ENCODE measurements at regions not wholly inside any gene's neighbourhood (a gene's known extent, or its start where the extent isn't known, plus 50 kb on each side); places are given as distances from the start of the nearest gene placed in this dataset.

DNA sequence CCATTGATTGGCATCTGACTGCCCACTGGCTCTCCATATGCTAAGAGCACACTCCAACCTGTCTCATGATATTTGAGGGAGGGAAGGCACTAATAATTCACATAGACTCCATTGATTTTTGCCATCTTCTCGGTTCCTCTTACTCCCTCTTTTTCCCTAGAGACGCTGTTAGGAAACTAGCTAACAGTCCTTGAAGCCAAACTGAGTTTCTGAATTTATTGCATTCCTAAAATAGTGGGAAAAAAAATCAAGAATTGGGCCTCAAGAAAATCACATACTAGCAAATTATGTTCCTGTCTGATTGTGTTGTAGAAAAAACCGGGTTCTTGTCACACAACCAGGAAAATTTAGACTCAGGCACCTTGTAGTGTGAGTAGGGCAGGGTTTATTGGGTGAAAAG lies 86.4 kb upstream of the SLC7A1 start:
- Histone ChIP-seq H2AFZ (ENCODE audit: low read depth, low read length) (no peak overlapping the region), H3K9me3 (replicated peaks; ENCODE audit: control insufficient read depth, insufficient read depth, low read length) (no peaks in the 10 kb centered on the region), H3K9me1 (replicated peaks; ENCODE audit: control insufficient read depth, extremely low read depth, insufficient read depth, low read length) (no peaks in the 10 kb centered on the region), H3K79me2 (ENCODE audit: control insufficient read depth, insufficient read depth, low read length) (no peaks in the 10 kb centered on the region), H3K27me3 (ENCODE audit: control insufficient read depth in 2 of 2, insufficient read depth in 2 of 2, low read length in 2 of 2) (peaks cover 8 to 11% of the 10 kb centered on the region in 2 experiments), H3K4me1 (ENCODE audit: control insufficient read depth, extremely low read depth, insufficient read depth, low read length) (no peaks in the 10 kb centered on the region), H3K4me2 (ENCODE audit: insufficient read depth, low read length) (no peak overlapping the region), H3K4me3 (replicated peaks in 1 of 3; ENCODE audit: insufficient read depth in 1 of 3, low read depth in 1 of 3, low read length in 3 of 3) (no peak overlapping the region), H4K20me1 (replicated peaks; ENCODE audit: control insufficient read depth, extremely low read depth, insufficient read depth, low read length) (no peaks in the 10 kb centered on the region), H3K27ac (ENCODE audit: insufficient read depth, low read depth, low read length) (no peak overlapping the region), H3K9ac (replicated peaks; ENCODE audit: extremely low read depth, insufficient read depth, low read length) (no peak overlapping the region), H3K36me3 (ENCODE audit: control insufficient read depth in 2 of 2, extremely low read depth in 1 of 2, insufficient read depth in 2 of 2, low read length in 2 of 2) (no peaks in the 10 kb centered on the region)
- POLR2A ChIA-PET, result no interaction called here
- DNase-seq (ENCODE audit: low read depth, low spot score) (no peak), FAIRE-seq (no peak)
- CTCF ChIA-PET, result no interaction called here
- TF ChIP-seq POLR2A (IDR thresholded peaks at IDR 0.05; ENCODE audit: low read depth, low read length) (no peak), EZH2 (IDR thresholded peaks at IDR 0.05; ENCODE audit: borderline replicate concordance, low read depth, low read length, severe bottlenecking) (no peak), POLR2AphosphoS5 (IDR thresholded peaks at IDR 0.05; ENCODE audit: insufficient read depth, low read depth, low read length) (no peak), MAX (IDR thresholded peaks at IDR 0.05; ENCODE audit: insufficient read depth, insufficient read length) (no peak), JUN (IDR thresholded peaks at IDR 0.05; ENCODE audit: borderline replicate concordance, insufficient read depth, insufficient read length, low read depth) (no peak), CTCF (IDR thresholded peaks at IDR 0.05; ENCODE audit: extremely low read depth in 1 of 2, insufficient read depth in 1 of 2, low read depth in 1 of 2, low read length in 2 of 2) (no peak), GATA2 (IDR thresholded peaks at IDR 0.05; ENCODE audit: insufficient read depth, insufficient read length, low read depth, low read length) (no peak), MYC (IDR thresholded peaks at IDR 0.05; ENCODE audit: low read depth, low read length) (no peak), FOS (IDR thresholded peaks at IDR 0.05; ENCODE audit: borderline replicate concordance, insufficient read depth, low read length) (no peak)
- intact Hi-C loops (cut with micrococcal nuclease), result no loop called here
- dilution Hi-C loops (cut with MboI; ENCODE audit: extremely low pct_ligation_motif_present, low sequenced_read_pairs), result no loop called here
- no TSS peak for BruUV-seq (replicated peaks)
